HG02798 (cell line): ENCODE measurements at regions not wholly inside any gene's neighbourhood (a gene's known extent, or its start where the extent isn't known, plus 50 kb on each side); places are given as distances from the start of the nearest gene placed in this dataset.

Experiments used
- ATAC-seq: cut with Tn5 transposase; IDR thresholded peaks from one replicate; pipeline ENCODE4 v1.9.1; 2021; ENCODE audit warnings: mild to moderate bottlenecking; ENCODE audit not compliant: unreplicated experiment, poor library complexity

DNA sequence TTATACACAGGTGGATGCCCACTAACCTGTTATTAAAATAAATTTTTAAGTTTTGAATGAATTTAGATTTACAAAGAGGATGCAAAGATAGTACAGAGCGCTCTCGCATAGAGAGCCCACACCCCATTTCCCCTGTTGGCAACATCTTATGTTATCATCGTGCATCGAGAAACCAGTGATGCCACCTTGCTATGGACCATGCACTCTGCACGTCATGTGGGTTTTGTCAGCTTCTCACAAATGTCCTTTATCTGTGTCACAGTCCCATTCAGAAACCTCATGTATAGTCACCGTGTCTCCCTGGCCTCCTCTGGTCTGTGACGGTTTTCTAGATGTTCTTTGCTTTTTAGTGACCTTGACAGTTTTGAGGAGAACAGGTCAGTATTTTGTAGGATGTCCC, 60.0 kb downstream of the ING1 start:
- no peak for ATAC-seq

DNA sequence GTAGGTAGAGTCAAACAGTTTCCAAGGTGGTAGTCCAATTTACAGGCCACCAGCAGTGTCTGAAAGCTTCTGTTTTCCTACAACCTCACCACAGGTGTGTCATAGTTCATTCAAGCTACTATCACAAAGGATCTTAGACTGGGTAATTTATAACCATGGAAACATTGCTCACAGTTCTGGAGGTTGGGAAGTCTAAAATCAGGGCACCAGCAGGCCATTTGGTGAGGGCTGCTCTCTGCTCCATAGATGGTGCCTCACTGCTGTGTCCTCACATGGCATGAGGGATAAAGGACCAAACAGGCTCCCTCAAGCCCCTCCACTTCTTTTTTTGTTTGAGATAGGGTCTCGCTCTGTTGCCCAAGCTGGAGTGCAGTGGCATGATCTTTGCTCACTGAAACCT, 60.6 kb downstream of the ING1 start:
- ATAC-seq = no peak

DNA sequence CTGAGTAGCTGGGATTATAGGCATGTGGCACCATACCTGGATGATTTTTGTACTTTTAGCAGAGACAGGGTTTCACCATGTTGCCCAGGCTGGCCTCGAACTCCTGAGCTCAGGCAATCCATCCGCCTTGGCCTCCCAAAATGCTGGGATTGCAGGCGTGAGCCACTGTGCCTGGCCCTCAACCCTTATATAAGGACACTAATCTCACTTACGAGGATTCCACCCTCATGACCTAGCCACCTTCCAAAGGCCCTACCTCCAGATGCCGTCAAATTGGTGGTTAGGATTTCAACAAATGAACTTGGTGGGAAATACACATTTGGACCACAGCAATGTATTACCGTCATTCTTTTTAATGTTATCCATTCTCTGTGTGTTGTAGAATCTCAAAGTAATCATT, 61.0 kb downstream of the ING1 start:
- ATAC-seq = no peak

DNA sequence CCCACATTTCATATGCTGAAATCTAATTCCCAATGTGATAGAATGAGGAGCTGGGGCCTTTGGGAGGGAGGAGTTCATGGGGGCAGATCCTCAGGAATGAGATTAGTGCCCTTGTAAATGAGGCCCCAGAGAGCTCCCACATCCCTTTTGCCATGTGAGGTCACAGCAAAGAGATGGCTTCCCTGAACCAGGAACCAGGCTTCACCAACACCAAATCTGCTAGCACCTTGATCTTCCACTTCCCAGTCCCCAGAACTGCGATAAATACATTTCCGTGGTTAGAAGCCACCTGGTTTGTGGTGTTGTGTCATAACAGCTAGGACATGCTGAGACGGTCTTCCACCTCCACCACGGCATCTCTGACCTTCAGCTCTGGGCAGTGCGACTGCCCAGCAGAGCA, 62.1 kb downstream of the ING1 start:
- no peak for ATAC-seq

DNA sequence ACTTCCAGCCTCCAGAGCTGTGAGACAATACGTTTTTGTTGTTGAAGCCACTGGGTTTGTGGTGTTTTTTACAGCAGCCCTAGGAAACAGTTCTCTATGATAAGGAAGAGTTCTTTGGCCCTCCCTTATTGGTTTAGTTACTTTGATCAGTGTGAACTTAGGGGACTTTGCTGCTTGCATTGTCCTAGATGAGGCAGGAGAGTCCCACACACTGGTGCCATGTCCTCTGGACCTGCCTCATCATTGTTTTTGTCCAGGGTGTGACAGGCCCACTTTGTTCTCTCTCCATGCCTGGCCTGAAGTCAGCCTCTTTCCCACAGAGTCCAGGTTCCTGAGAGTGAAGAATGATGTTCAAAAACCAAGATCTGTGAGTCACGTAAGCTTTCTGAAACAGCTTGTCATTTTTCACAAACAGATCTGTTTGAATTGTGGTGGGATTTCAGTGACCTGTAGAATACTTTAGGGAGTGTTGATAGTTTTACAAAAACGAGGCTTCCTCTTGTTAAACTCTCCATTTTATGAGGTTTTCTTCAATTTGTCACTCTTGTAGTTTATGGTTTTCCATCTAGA, 63.8 kb downstream of the ING1 start:
- no peak for ATAC-seq

DNA sequence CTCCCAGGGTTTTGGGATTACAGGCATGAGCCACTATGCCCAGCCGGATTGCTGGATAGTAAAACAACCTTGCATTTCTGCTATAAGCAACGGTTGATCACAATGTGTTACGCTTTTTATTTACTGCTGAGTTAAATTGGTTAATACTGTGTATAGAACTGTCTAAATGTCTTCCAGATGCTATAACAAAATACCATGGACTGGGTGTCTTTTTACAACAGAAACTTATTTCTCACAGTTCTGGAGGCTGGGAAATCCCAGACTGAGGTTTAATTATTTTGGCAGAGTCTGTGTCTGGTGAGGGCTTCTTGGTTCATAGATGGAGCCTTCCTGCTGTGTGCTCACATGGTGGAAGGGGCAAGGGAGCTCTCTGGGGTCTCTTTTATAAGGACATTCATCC, 65.5 kb downstream of the ING1 start:
- ATAC-seq = no peak

DNA sequence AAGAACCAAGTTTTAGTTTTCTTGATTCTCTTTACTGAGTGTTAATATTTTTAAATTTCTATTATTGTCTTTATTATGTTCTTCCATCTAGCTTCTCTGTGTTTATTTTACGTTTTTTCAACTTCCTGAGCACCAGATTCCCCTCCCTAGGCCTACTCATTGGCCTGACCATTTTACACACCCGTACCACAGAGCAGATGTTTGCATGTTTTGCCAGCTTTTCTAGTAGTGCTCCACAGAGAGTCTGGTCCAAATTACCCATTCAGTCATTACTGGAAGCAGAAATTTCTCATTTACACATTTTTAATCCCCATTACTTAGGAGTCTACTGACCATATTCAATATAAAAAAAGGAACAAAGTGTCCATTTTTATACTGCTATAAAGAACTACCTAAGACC, 66.9 kb downstream of the ING1 start:
- no peak for ATAC-seq

DNA sequence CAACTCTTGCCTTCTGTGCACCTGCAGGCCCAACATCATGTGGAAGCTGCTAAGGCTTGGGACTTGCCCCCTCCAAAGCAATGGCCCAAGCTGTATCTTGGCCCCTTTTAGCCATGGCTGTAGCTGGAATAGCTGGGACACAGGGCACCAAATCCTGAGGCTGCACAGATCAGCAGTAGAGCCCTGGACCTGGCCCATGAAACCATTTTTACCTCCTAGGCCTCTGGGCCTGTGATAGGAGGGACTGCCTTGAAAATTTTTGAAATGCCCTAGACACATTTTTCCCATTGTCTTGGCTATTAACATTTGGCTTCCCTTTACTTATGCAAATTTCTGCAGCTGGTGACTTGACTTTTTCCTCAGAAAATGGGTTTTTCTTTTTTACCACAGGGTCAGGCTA, 68.7 kb downstream of the ING1 start:
- no peak for ATAC-seq

DNA sequence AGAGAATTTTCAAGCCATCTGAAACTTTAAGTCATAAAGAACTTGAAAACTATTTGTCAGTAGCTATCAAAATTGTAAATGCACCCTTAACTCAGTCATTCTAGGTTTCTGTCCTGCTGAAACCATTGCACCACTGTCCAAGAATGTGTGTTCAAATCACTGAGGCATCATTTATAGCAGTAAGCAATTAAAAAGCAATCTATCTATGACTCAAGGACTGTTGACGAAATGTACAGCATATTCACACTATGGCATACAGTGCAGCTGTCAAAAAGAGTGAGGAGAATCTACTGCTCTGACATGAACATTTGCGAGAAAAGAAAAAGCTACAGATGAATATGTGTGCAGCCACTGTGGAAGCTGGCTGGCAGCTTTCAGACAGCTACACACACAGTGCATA, 71.2 kb downstream of the ING1 start:
- ATAC-seq = no peak

DNA sequence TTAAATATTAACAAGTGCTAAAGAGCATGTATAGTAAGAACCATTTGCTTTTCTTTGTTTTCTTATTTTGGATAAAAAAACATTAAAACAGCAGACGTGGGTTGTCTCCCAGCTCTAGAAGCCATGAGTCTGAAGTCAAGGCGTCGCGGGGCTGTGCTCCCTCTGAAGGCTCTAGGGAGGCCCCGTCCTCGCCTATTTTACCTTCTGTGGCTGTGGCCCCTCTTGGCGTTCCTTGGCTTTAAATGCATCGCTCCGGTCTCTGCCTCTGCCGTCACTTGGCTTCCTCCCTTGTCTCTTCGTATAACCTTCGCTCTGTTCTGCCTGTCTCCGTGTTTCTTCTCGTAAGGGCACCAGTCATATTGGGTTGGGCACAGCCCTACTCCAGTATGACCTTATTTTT, 75.3 kb downstream of the ING1 start:
- no peak for ATAC-seq

DNA sequence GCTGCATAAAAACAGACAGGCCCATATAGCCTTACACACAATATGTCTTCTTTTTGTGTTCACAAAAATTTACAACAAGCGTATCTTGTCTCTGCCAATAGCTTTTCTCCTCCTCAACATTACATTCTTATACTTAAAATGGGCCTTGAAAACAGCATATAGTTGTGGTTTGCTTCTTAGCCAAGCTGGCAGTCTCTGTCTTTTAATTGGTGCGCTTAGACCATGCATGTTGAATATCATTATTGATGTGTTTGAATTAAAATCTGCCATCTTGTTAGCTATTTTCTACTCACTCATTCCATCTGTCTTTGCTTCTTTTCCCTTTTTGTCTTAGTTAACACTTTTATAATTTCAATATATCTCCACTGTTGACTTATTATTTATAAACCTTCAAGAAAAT, 76.4 kb downstream of the ING1 start:
- no peak for ATAC-seq

DNA sequence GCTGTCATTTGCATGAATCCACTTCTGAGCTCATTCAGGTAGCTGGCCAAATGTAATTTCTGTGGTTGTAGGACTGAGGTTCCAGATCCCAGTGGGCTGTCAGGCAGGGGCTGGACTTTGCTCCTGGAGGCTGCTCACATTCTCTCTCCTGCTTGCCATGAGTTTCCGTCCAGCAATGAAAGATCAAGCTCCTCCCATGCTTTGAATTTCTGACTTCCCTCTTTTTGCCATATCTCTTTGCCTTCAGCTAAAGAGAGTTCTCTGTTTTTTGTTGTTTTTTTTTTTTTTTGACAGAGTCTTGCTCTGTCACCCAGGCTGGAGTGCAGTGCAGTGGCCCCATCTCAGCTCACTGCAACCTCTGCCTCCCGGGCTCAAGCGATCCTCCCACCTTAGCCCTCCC, 76.9 kb downstream of the ING1 start:
- ATAC-seq = no peak

DNA sequence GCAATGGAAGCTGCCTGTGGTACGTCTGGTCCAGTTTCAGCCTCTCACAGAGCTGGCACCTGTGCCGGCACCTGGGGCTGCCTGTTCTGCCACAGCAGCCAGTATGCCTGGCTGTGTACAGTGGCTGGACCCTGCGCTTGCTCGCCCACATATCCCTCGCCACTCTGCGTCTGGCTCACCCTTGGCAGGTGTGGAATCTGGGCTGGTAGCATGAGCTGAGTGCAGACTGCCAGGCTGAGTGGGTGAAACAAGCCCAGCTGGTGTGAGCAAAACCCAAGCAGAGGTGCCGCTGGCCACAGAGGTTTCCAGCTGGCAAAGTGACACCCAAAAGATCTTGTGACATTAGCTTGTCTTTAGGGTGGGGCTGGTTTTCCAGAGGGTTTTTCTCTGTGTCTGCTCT, 80.7 kb downstream of the ING1 start:
- ATAC-seq = no peak

DNA sequence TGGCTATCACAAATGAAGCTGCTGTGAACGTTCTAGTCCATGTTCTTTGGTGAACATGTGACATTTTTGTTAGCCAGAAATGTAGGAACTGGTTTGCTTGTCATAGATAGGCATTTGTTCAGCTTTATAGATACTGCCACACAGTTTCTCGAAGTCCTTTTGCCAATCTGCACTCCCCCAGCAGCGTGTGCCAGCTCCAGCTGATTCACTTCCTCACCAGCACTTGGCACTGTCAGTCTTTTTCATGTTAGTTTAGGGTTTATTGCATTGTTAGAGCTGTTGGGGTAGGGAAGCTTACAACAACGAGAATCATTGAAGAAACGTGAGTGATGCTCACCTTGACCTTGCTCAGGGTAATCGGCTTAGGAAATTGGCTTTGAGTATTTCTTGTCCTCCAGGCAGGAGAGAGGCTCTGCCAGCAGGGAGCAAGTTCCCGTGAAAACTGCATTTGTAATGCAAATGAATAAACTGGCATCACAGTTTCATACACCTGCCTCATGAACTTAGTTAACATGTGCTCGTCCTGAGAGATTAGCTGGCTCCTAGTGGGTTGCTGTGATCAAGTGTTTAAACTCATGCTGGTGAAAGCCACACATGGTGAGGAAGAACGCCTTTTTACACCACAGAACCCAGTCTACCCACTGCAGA, 83.9 kb downstream of the ING1 start:
- ATAC-seq = no peak

DNA sequence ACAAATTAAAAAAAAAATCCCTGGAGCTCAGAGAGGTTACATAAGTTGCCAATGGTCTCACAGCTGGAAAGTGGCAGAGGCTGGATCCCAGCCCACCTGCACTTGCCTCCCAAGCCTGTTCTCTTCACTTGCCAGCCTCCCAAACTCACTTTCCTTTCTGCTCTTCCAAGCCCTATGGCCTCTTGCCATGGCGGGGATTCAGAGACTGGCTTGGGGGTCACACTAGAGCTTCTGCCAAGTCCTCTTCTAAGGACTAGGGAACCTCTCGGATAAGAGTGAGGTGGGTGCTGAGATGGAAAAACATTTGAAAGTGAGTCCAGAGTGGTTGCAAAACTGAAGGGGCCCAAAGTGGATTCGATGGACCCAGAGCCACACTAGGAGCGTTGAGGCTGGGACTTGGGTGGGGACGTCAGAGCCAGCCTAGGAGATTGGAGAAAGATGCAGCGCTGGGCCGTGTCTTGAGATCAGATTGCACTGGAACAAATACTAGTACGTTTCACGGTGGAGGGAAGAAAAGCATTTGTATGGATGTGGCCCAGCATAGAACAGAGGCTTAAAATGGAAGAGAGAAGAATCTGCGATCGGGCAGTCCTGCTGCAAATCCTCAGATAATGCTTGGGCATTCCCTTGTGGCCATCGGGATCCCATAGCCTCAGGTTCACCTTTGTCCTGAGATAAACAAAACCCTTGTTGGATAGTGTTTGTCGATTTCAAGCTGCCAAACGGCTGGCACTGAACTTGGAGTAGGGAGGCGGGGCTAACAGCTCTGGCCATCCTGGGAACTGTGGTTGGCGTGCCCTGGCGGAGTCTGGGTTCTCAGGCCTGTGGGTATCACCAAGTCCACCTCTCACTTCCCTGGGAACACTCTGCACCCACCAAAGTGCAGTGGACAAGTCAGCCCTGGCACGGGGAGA, 84.8 kb downstream of the ING1 start:
- no peak for ATAC-seq

DNA sequence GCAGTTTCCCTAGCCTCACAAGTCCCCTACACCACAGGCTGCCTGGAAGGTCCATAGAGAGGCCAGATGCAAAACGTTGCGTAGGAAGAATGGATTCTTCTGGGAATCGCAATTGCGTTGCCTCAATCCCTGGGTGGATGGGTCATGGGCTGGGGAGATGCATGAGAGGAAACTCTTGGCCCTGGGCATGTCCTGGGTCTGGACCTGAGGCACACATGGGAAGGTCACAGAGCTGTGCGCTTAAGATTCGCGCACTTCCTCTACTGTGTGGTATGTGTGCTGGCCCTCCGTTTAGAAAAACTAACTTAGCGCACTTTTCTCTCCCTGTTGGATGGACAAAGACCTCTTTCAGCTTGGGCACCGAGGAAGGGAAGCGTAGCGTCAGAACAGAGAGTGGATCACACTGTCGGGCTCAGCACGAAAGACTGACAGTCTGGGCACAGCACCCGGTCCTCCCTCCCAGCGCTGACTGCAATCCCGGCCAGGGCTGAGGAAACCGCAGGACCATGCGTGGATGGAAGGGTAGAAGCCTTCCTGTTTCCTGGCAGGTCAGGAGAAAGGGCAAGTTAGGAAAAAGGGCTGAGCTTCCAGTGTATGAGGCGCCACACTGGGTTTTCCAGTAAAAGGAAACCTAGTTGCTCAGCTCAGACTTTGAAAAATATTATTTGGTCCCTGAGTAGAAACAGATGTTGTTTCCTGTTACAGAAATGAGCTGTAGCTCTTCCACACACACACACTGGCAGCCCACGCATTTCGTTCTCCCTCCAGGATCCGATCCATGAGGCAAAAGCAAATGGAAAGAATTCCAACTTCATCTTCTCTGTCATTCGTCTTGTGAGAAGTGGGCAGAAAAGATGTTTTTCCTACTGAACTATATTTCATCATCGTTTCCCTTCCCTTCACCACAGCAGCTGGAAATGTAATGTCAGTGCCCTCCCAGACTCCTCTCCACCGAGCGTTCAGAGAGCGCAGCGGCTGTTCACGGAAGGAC, 86.0 kb downstream of the ING1 start:
- no peak for ATAC-seq

DNA sequence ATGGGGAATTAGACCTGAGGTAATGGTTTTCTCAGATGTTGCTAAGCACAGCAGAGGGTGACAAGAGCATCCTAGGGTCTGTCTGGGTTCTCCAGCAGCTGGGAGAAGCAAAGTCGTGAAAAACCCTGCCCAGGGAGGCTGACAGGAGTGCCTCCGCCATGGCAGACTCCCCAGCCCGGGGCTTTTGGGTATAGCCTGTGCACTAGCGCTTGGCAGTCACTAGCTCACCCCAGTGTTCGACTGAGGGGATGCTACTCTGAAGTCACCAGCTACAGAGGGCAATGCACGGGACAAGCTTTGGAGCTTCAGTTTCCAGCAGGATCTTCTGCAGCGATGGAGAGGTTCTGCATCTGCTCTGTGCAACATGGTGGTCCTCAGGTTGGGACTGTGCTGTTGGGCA, 87.5 kb downstream of the ING1 start:
- ATAC-seq = no peak

DNA sequence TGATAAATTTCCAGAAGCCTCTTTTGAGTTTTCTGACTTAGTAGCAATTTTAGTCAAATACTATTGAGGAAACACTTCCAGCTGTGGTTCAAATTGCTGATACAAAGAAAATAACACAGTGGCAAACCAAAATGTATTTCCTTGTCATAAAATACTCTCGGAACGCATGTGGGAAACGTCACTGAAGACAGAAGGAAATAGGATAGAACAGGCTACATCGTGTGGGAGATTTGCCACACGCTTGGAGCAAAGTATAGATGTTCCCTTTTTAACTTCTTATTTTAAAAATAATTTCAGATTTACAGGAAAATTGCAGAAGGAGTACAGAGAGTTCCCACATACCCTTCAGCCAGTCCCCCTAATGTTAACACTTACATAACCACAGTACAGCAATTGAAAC, 88.8 kb downstream of the ING1 start:
- ATAC-seq = no peak

DNA sequence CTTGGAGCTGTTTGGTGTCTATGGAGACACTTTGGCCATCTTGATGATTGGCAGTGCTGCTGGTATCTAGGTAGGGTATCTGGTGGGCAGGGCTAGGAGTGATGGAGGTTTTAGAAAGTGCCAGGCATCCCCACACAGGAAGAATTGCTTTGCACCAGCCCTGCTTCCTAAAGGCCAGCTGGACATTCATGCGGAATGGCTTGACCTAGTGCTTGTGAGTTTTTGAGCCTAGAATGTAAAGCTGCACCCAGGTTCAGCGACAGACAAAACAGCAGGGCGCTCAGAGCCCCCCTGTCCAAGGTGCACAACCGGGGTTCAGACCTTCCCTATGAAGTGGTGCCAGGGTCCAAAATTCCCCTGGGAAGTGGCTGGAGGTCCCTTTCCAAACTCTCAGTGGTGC, 93.1 kb downstream of the ING1 start:
- ATAC-seq = no peak

DNA sequence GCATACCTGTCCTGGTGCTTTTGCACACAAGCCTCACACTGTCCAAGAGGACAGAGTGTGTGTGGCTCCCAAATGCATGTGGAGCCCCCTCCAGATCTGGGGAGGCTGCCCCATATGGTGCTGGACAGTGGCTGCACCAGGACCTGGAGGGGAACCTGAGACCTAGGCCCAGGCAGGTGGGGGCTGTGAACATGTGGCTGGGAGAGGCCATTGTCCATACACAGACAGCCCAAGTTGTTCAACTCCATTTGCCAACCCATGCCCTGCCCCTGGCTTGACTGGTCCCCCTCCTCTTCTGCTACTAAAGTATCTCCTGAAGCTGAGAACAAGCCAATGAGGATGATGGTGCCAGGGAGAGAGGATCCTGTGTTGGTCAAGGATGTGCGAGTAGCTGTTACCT, 94.0 kb downstream of the ING1 start:
- ATAC-seq = no peak

DNA sequence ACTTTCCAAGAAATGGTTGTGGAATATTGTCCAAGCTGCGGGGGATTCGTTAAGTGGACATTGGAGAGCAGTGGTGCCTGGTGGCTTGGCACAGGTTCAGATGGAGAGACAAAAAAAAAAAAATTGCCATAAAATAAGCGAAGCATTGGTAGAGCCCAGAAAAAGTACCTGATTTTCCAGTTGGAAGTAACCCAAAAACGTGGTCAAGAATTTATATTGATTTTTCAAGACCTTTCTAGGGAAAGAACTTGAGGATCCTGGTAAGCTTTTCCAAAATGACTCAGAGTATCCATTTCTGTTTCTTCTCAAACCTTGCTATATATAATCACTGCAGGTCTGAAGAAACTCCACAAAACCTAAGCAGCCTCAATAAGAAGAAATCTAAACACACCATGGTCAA, 94.6 kb downstream of the ING1 start:
- no peak for ATAC-seq
